Ascending aorta (tissue), 2 donors: ENCODE measurements at regions not wholly inside any gene's neighbourhood (a gene's known extent, or its start where the extent isn't known, plus 50 kb on each side); places are given as distances from the start of the nearest gene placed in this dataset.

Experiments used
- DNase-seq, 2 donors: peaks; one replicate each; pipeline ENCODE4 v3.0.0-alpha.2; 2019; ENCODE audit warnings: low spot score in 2 of 2
- H3K27ac ChIP-seq, 2 donors: fragments of 200-600 bp; sonication (generic); one replicate each; pipeline ENCODE4 v1.5.1; 2016 to 2017; ENCODE audit warnings: mild to moderate bottlenecking in 1 of 2
- H3K27me3 ChIP-seq: fragments of 200-600 bp; sonication (generic); one replicate; pipeline ENCODE4 v1.5.1; 2017
- H3K36me3 ChIP-seq, 2 donors: fragments of 200-600 bp; sonication (generic); one replicate each; pipeline ENCODE4 v1.5.1; 2016
- H3K4me1 ChIP-seq, 2 donors: fragments of 200-600 bp; sonication (generic); one replicate each; pipeline ENCODE4 v1.5.1; 2016 to 2017; ENCODE audit warnings: mild to moderate bottlenecking in 1 of 2
- H3K4me3 ChIP-seq, 2 donors: fragments of 200-600 bp; sonication (generic); one replicate each; pipeline ENCODE4 v1.5.1; 2016 to 2017; ENCODE audit warnings: mild to moderate bottlenecking in 1 of 2
- H3K9me3 ChIP-seq, 2 donors: fragments of 200-600 bp; sonication (generic); one replicate each; pipeline ENCODE4 v1.5.1; 2016
- intact Hi-C: fragments of 100-400 bp; cut with DNase I; formaldehyde crosslinking; loops from one replicate; pipeline ENCODE4 v1.15.1; 2023
- TF ChIP-seq, protein P1 (sequence below), 3 experiments: fragments of 200-600 bp in 2 of 3; fragments of 450-650 bp in 1 of 3; sonication (generic) in 2 of 3; IDR thresholded peaks; one replicate each; pipeline ENCODE4 v1.5.1; 2016 to 2019; ENCODE audit warnings: antibody characterized with exemption in 3 of 3, mild to moderate bottlenecking in 1 of 3, moderate library complexity in 1 of 3

DNA sequence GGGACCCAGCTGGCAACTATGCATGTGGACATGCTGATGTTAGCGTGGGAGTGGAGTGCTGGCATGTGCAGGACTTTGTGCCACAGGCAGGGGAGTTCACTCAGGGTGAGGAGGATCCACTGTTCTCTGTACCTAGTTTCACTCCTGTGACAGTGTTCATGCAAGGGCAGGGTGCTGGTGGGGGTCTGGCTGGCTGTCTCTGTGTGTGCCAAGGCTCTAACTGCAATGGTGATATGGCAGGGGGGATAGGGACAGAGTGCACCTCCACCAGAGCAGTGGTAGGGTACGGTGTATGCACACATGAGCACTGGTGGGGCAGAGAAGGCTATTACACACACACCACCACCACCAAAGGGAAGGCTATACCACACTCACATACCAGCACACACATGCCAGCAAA is 210.2 kb upstream of the DEFB112 start:
- intact Hi-C loops: no loop called here
- DNase-seq: no peak
- H3K4me3 ChIP-seq: no peak overlapping the region
- TF ChIP-seq, protein P1, sequence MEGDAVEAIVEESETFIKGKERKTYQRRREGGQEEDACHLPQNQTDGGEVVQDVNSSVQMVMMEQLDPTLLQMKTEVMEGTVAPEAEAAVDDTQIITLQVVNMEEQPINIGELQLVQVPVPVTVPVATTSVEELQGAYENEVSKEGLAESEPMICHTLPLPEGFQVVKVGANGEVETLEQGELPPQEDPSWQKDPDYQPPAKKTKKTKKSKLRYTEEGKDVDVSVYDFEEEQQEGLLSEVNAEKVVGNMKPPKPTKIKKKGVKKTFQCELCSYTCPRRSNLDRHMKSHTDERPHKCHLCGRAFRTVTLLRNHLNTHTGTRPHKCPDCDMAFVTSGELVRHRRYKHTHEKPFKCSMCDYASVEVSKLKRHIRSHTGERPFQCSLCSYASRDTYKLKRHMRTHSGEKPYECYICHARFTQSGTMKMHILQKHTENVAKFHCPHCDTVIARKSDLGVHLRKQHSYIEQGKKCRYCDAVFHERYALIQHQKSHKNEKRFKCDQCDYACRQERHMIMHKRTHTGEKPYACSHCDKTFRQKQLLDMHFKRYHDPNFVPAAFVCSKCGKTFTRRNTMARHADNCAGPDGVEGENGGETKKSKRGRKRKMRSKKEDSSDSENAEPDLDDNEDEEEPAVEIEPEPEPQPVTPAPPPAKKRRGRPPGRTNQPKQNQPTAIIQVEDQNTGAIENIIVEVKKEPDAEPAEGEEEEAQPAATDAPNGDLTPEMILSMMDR (IDR thresholded peaks at IDR 0.05): no peak
- no peak overlapping the region for H3K27ac ChIP-seq
- no peaks in the 10 kb centered on the region for H3K4me1 ChIP-seq
- H3K36me3 ChIP-seq: no peaks in the 10 kb centered on the region
- H3K27me3 ChIP-seq: no peaks in the 10 kb centered on the region
- no peaks in the 10 kb centered on the region for H3K9me3 ChIP-seq

DNA sequence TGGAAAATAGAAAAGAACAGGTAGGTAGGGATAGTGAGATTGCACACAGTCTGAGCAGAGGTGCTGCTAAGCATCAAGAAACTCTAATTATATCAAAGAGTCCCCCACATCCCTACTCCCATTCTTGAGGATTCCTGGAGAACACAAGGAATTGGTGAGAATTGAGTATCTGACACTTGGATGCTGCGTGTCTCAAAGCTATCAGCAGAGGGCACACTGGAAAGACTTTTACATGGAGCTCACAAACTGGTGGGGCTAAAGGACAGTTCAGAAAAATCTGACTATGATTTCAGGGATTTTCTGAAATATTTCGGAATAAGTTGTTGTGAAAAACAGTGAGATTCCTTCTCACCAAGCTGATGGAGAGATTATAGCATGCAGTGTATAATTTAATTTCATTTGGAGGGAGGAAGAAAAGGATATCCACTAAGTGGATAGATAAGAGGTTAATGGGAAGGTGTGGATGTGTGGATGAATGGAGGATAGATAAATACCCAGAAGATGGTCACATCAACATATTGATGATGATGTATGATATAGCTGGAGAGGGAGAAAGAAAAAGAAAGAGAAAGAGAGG is 215.4 kb upstream of the DEFB112 start:
- no peaks in the 10 kb centered on the region for H3K36me3 ChIP-seq
- no peak overlapping the region for H3K27ac ChIP-seq
- no peaks in the 10 kb centered on the region for H3K9me3 ChIP-seq
- no peak overlapping the region for H3K4me3 ChIP-seq
- TF ChIP-seq, protein P1 (IDR thresholded peaks at IDR 0.05): no peak
- H3K27me3 ChIP-seq: no peaks in the 10 kb centered on the region
- intact Hi-C loops: no loop called here
- DNase-seq: no peak
- H3K4me1 ChIP-seq: no peaks in the 10 kb centered on the region

DNA sequence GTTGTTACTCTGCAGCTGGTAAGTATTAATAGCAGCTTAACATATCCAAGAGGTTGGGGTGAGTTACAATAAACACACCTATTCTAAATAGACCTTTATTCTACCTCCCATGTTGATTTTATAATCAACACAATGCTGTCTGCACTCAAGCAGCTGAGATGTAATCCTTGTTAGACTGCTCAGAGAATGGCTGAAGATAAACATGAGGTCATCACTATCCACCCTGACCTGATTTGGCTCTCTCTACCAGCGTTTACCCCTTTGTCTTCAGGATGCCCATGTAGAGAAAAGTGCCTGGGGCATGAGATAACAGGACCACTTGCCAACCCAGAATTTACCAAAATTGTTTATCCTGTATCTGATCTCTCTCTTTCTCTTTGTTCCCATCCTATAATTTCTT is 220.7 kb upstream of the DEFB112 start:
- no peak overlapping the region for H3K27ac ChIP-seq
- H3K27me3 ChIP-seq: no peaks in the 10 kb centered on the region
- H3K9me3 ChIP-seq: no peaks in the 10 kb centered on the region
- DNase-seq: no peak
- intact Hi-C loops: no loop called here
- H3K36me3 ChIP-seq: no peaks in the 10 kb centered on the region
- H3K4me1 ChIP-seq: no peaks in the 10 kb centered on the region
- H3K4me3 ChIP-seq: no peak overlapping the region
- TF ChIP-seq, protein P1 (IDR thresholded peaks at IDR 0.05): no peak

DNA sequence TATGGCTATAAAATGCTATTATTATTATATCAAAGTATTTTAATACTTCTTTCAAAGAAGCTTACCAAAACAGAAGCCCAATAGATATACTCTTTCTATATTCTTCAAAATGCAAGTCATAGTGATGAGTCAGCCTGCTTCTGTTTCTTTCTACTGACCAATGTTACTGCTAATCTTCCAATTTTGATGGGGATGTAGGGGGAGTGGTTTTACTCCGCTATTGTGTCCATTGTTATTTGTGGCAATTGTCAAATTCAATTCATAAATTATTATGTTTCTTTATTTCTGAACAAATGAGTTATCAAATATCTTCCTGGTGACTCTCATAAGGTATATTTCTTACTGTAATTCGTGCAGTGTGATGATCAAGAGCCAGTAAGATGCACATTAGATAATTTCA is 221.5 kb upstream of the DEFB112 start:
- Histone ChIP-seq H3K9me3 (no peaks in the 10 kb centered on the region), H3K4me1 (no peaks in the 10 kb centered on the region), H3K36me3 (no peaks in the 10 kb centered on the region), H3K4me3 (no peak overlapping the region), H3K27me3 (no peaks in the 10 kb centered on the region), H3K27ac (no peak overlapping the region)
- no peak for DNase-seq
- intact Hi-C loops: no loop called here
- TF ChIP-seq, protein P1 (IDR thresholded peaks at IDR 0.05): no peak

DNA sequence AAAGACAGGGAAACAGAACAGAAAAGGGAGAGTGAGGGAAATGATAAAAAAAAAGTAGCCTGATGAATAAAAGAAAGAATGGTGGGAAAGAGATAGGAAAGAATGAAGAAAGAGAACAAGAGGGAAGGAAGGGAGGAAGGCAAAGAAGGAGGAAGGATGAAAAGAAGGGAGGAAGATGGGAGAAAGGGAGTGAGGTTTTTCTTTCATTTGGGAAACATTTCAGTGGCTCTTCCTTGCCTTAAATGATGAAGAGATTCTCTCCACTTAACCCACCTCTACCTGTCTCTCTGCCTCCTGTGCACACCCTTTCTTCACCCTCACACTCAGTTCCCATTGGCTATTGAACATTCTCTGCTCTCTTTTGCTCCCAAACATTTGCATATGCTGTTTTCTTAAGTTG is 222.1 kb upstream of the DEFB112 start:
- no peak overlapping the region for H3K27ac ChIP-seq
- H3K4me1 ChIP-seq: no peaks in the 10 kb centered on the region
- no peak for DNase-seq
- H3K9me3 ChIP-seq: no peaks in the 10 kb centered on the region
- TF ChIP-seq, protein P1 (IDR thresholded peaks at IDR 0.05): no peak
- H3K36me3 ChIP-seq: no peaks in the 10 kb centered on the region
- H3K4me3 ChIP-seq: no peak overlapping the region
- H3K27me3 ChIP-seq: no peaks in the 10 kb centered on the region
- intact Hi-C loops: no loop called here

DNA sequence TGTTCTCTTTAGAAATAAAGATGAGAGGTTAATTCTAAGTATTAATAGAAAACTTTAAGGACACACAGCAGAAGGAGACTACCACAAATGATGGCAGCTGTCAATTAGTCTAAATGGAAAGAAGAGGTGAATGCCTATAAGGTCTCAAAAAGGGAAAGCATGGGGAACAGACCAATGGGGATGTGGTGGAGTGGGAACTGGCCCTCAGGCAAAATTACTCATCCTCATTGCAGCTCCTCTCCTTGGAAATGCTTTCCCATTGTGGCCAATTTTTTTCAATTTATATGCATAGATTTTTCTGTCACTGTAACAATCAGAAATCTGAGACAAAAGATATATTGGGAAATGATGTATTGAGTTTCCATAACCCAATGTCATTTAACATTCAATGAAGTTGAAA is 222.9 kb upstream of the DEFB112 start:
- H3K4me1 ChIP-seq: no peaks in the 10 kb centered on the region
- no peak overlapping the region for H3K27ac ChIP-seq
- TF ChIP-seq, protein P1 (IDR thresholded peaks at IDR 0.05): no peak
- no peaks in the 10 kb centered on the region for H3K27me3 ChIP-seq
- no peak overlapping the region for H3K4me3 ChIP-seq
- H3K36me3 ChIP-seq: no peaks in the 10 kb centered on the region
- H3K9me3 ChIP-seq: no peaks in the 10 kb centered on the region
- intact Hi-C loops: no loop called here
- DNase-seq: no peak
